Mucosa of rectum (tissue), 2 donors: ENCODE measurements at regions not wholly inside any gene's neighbourhood (a gene's known extent, or its start where the extent isn't known, plus 50 kb on each side); places are given as distances from the start of the nearest gene placed in this dataset.

Experiments used
- H3K27ac ChIP-seq, 2 donors: one replicate each; pipeline ENCODE4 v1.7.0; 2013; ENCODE audit warnings: inconsistent platforms in 2 of 2, low read depth in 2 of 2, low read length in 2 of 2
- H3K27me3 ChIP-seq, 2 donors: one replicate each; pipeline ENCODE4 v1.7.0; 2013; ENCODE audit warnings: low read length in 2 of 2; ENCODE audit not compliant: control insufficient read depth in 2 of 2, insufficient read depth in 2 of 2
- H3K36me3 ChIP-seq, 2 donors: one replicate each; pipeline ENCODE4 v1.7.0; 2013; ENCODE audit warnings: low read length in 2 of 2; ENCODE audit not compliant: control insufficient read depth in 2 of 2, insufficient read depth in 2 of 2
- H3K4me1 ChIP-seq, 2 donors: one replicate each; pipeline ENCODE4 v1.7.0; 2013; ENCODE audit warnings: low read length in 2 of 2, mild to moderate bottlenecking in 1 of 2; ENCODE audit not compliant: control insufficient read depth in 2 of 2, insufficient read depth in 2 of 2
- H3K4me3 ChIP-seq, 2 donors: one replicate each; pipeline ENCODE4 v1.7.0; 2013; ENCODE audit warnings: low read length in 2 of 2
- H3K9ac ChIP-seq, 2 donors: one replicate each; pipeline ENCODE4 v1.7.0; 2013; ENCODE audit warnings: low read length in 2 of 2, low read depth in 1 of 2, mild to moderate bottlenecking in 1 of 2
- H3K9me3 ChIP-seq, 2 donors: one replicate each; pipeline ENCODE4 v1.7.0; 2013; ENCODE audit warnings: low read length in 2 of 2; ENCODE audit not compliant: control insufficient read depth in 2 of 2
- donor health status: healthy.
- donor health status: Normal muscosa, but diverticular disease.

GRCh38 chr6:8225113-8225512 lies 122.8 kb upstream of the EEF1E1 start:
- Histone ChIP-seq H3K4me3 (no peak overlapping the region), H3K27me3 (no peaks in the 10 kb centered on the region), H3K36me3 (no peaks in the 10 kb centered on the region), H3K4me1 (no peaks in the 10 kb centered on the region), H3K9me3 (no peaks in the 10 kb centered on the region), H3K9ac (no peak overlapping the region), H3K27ac (no peak overlapping the region)

- no peaks in the 10 kb centered on the region for H3K9me3 ChIP-seq
- H3K4me1 ChIP-seq: no peaks in the 10 kb centered on the region
- H3K36me3 ChIP-seq: no peaks in the 10 kb centered on the region
- no peak overlapping the region for H3K27ac ChIP-seq
- H3K9ac ChIP-seq: no peak overlapping the region
- no peak overlapping the region for H3K4me3 ChIP-seq
- no peaks in the 10 kb centered on the region for H3K27me3 ChIP-seq
Measured at GRCh38 chr6:8223678-8224077, 121.3 kb upstream of the EEF1E1 start.

- H3K4me3 ChIP-seq: no peak overlapping the region
- no peak overlapping the region for H3K27ac ChIP-seq
- no peaks in the 10 kb centered on the region for H3K4me1 ChIP-seq
- H3K36me3 ChIP-seq: no peaks in the 10 kb centered on the region
- no peak overlapping the region for H3K9ac ChIP-seq
- no peaks in the 10 kb centered on the region for H3K27me3 ChIP-seq
- no peaks in the 10 kb centered on the region for H3K9me3 ChIP-seq
Measured at GRCh38 chr6:8219352-8219943, 117.1 kb upstream of the EEF1E1 start.

GRCh38 chr6:8218861-8219260 lies 116.5 kb upstream of the EEF1E1 start:
- Histone ChIP-seq H3K36me3 (no peaks in the 10 kb centered on the region), H3K27ac (no peak overlapping the region)

DNA sequence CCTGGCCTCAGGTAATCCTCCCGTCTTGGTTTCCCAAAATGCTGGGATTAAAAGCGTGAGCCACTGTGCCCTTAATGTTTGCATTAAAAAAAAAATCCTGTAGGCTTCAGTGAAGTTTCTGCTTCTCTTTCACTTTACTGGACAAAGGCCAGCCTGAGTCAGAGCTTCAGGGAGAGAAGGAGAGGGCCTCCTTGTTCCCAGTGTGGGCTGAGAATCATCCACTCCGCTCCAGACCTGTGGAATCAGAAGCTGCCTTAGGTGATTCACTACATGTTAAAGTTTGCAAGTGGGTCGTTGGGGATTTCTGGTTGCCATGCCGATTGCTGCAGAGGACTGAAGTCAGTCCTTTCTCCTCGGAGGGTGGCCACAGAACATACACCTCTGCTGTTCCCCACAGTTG lies 113.3 kb upstream of the EEF1E1 start:
- H3K27me3 ChIP-seq: no peaks in the 10 kb centered on the region
- no peaks in the 10 kb centered on the region for H3K9me3 ChIP-seq
- no peak overlapping the region for H3K27ac ChIP-seq
- no peaks in the 10 kb centered on the region for H3K4me1 ChIP-seq
- no peaks in the 10 kb centered on the region for H3K36me3 ChIP-seq
- H3K4me3 ChIP-seq: no peak overlapping the region
- H3K9ac ChIP-seq: no peak overlapping the region

More at GRCh38 chr6:8218861-8219260, 116.5 kb upstream of the EEF1E1 start:
- Histone ChIP-seq H3K27me3 (no peaks in the 10 kb centered on the region), H3K9ac (no peak overlapping the region), H3K4me1 (no peaks in the 10 kb centered on the region), H3K4me3 (no peak overlapping the region), H3K9me3 (no peaks in the 10 kb centered on the region)

DNA sequence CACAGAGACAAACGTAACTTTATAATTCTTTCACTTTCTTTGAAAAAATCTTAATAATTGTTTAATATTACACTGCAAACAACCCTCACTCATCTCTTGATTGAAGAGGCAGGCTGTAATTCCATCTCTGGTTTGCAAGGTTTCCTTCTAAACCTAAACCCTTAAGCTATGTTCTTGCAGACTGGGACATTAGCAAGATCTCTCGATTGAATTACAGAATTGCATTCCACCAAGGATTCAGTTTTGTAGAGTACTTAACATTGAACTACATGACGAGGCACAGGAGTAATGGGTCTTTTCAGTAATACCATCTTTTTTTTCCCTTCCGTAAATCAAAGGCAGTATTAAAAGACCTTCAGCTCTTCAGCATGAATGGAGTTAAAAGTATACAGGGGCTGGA lies 111.6 kb upstream of the EEF1E1 start:
- Histone ChIP-seq H3K9me3 (no peaks in the 10 kb centered on the region), H3K27ac (no peak overlapping the region), H3K36me3 (no peaks in the 10 kb centered on the region), H3K4me3 (no peak overlapping the region), H3K27me3 (no peaks in the 10 kb centered on the region), H3K9ac (no peak overlapping the region), H3K4me1 (no peaks in the 10 kb centered on the region)

- no peak overlapping the region for H3K9ac ChIP-seq
- H3K4me1 ChIP-seq: no peaks in the 10 kb centered on the region
- H3K27ac ChIP-seq: no peak overlapping the region
- H3K27me3 ChIP-seq: no peaks in the 10 kb centered on the region
- no peaks in the 10 kb centered on the region for H3K9me3 ChIP-seq
- H3K4me3 ChIP-seq: no peak overlapping the region
- H3K36me3 ChIP-seq: no peaks in the 10 kb centered on the region
Measured at GRCh38 chr6:8212720-8213434, 110.5 kb upstream of the EEF1E1 start.

- H3K27ac ChIP-seq: no peak overlapping the region
Measured at GRCh38 chr6:8207869-8208191, 105.5 kb upstream of the EEF1E1 start.

GRCh38 chr6:8207191-8207868 lies 105.0 kb upstream of the EEF1E1 start:
- Histone ChIP-seq H3K36me3 (no peaks in the 10 kb centered on the region), H3K27ac (no peak overlapping the region), H3K9me3 (no peaks in the 10 kb centered on the region), H3K4me1 (no peaks in the 10 kb centered on the region), H3K9ac (no peak overlapping the region), H3K27me3 (no peaks in the 10 kb centered on the region), H3K4me3 (no peak overlapping the region)

More at GRCh38 chr6:8207869-8208191, 105.5 kb upstream of the EEF1E1 start:
- Histone ChIP-seq H3K9me3 (no peaks in the 10 kb centered on the region), H3K36me3 (no peaks in the 10 kb centered on the region), H3K4me3 (no peak overlapping the region), H3K4me1 (no peaks in the 10 kb centered on the region), H3K9ac (no peak overlapping the region), H3K27me3 (no peaks in the 10 kb centered on the region)

DNA sequence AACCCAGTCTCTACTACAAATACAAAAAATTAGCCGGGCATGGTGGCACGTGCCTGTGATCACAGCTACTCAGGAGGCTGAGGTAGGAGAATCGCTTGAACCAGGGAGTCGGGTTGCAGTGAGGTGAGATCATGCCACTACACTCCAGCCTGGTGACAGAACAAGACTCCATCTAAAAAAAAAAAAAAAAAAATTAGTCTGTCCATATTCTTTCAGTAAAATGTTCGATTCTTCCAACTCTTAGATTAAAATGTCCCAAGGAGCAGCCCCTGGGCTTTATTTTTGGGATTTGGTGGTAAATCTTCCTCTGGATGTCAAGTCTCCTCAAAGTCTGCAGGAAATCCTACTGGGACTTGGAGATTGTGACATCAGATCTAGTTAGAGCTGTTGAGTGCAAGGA lies 101.0 kb upstream of the EEF1E1 start:
- Histone ChIP-seq H3K27me3 (no peaks in the 10 kb centered on the region), H3K36me3 (no peaks in the 10 kb centered on the region), H3K27ac (no peak overlapping the region), H3K9ac (no peak overlapping the region), H3K4me3 (no peak overlapping the region), H3K4me1 (no peaks in the 10 kb centered on the region), H3K9me3 (no peaks in the 10 kb centered on the region)
